Cardiac fibroblast (primary cell): ENCODE measurements at regions not wholly inside any gene's neighbourhood (a gene's known extent, or its start where the extent isn't known, plus 50 kb on each side); places are given as distances from the start of the nearest gene placed in this dataset.

Experiments
- DNase-seq, 2 donors: peaks; one replicate each; pipeline versions ENCODE4 v3.0.0 to v3.0.0-alpha.2; 2010; ENCODE audit warnings: low read depth in 2 of 2
- H3K4me3 ChIP-seq, 2 donors: replicated peaks in 1 of 2; 1 replicate in 1 of 2; 2 replicates in 1 of 2; pipeline ENCODE4 v1.5.1; 2011; ENCODE audit warnings: low read depth in 2 of 2, low read length in 2 of 2, mild to moderate bottlenecking in 2 of 2, moderate library complexity in 1 of 2
- TF ChIP-seq, protein P1 (sequence below): IDR thresholded peaks from one replicate; pipeline ENCODE4 v1.5.1; 2011; ENCODE audit warnings: low read depth, mild to moderate bottlenecking, low read length, inconsistent platforms

DNA sequence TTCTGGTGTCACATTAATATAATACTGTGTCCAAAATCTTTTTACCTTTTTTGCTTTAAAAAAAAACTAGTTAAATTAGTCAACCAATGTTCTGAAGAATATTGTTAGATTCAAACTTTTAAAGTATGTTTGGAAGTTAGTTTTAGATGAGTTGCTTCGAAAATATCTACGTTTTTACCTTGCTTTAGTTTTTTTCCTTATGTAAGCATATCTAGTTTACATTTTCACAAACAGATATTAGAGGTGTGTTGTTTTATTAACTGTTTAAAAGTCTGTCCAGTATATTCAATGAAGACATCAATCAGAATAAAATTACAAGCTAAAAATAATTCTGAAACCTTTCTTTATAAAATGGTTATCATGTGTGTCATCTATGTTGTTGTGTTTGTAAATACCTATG is 375.0 kb upstream of the BTBD3 start:
- DNase-seq: no peak
- TF ChIP-seq, protein P1, sequence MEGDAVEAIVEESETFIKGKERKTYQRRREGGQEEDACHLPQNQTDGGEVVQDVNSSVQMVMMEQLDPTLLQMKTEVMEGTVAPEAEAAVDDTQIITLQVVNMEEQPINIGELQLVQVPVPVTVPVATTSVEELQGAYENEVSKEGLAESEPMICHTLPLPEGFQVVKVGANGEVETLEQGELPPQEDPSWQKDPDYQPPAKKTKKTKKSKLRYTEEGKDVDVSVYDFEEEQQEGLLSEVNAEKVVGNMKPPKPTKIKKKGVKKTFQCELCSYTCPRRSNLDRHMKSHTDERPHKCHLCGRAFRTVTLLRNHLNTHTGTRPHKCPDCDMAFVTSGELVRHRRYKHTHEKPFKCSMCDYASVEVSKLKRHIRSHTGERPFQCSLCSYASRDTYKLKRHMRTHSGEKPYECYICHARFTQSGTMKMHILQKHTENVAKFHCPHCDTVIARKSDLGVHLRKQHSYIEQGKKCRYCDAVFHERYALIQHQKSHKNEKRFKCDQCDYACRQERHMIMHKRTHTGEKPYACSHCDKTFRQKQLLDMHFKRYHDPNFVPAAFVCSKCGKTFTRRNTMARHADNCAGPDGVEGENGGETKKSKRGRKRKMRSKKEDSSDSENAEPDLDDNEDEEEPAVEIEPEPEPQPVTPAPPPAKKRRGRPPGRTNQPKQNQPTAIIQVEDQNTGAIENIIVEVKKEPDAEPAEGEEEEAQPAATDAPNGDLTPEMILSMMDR: no peak

GRCh38 chr20:11544029-11544678 is 373.5 kb upstream of the BTBD3 start:
- DNase-seq: peak; percentile 81 to 85
- H3K4me3 ChIP-seq: no peak overlapping the region
- TF ChIP-seq, protein P1: peak; percentile 35

More for the DNA sequence above, 375.0 kb upstream of the BTBD3 start:
- H3K4me3 ChIP-seq: no peak overlapping the region

DNA sequence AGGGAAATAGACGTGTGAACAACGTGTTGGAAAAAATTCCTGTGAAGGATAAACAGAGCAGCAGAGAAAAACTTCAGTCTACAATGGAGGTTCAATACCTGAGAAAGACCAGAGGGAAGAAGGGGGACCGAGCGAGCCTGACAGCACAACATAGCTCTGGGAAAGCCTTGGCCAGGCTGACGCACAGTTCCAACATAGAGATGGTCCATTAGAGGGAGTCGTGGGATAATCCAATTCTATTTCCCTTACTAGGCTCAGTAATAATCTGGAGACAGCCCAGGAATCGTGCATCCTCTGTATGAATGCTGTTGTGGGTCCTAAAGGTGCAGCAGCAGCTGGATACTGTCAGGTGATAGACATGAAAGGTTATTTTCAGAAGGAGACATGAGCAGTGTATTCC is 370.8 kb upstream of the BTBD3 start:
- TF ChIP-seq, protein P1: no peak
- DNase-seq: no peak
- no peak overlapping the region for H3K4me3 ChIP-seq

- no peak for DNase-seq
- TF ChIP-seq, protein P1: no peak
- H3K4me3 ChIP-seq: no peak overlapping the region
Observed at GRCh38 chr20:11549172-11550103, 368.3 kb upstream of the BTBD3 start.

DNA sequence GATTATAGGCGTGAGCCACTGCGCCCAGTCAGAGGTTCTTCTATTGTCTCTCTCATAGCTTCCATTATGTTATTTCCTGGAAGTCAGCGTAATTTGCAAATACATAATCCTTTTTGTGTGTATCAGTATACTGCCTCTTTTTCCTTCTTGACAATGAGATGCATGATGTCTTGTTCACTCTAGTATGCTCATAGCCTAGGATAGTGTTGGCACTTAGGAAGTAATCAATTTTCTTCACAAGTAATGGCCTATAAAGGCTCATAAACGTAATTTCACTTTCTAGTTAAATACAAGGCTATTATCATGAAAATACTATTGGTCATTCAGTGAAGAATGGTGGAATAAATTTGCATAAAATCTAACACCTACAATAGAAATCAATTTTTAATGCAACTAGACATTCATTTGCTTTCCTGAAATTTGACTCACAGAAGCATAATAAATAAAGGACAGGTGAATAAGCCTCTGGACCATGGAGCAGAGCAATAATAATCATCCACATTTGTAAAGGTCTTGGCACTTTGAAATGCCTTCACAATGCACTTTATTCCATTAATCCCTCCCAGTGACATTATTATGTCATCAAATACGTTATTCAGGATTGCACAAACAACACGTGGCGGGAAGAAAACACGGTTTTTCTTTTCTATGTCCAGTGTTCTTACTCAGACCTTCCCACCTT is 366.9 kb upstream of the BTBD3 start:
- no peak for DNase-seq
- TF ChIP-seq, protein P1: no peak
- H3K4me3 ChIP-seq: no peak overlapping the region

GRCh38 chr20:11551479-11551878 is 366.2 kb upstream of the BTBD3 start:
- H3K4me3 ChIP-seq: no peak overlapping the region
- no peak for DNase-seq
- TF ChIP-seq, protein P1: no peak
